H1 (cell line): ENCODE measurements at regions not wholly inside any gene's neighbourhood (a gene's known extent, or its start where the extent isn't known, plus 50 kb on each side); places are given as distances from the start of the nearest gene placed in this dataset.

Source experiments
- CTCF ChIA-PET: fragments of 300-600 bp; sonication (Branson Sonifier 250); formaldehyde crosslinking; loops from one replicate; lab custom pipeline; 2021; ENCODE audit not compliant: partially characterized antibody; lab: Charles Lee
- POLR2A ChIA-PET: fragments of 300-600 bp; sonication (Branson Sonifier 250); formaldehyde crosslinking; loops from one replicate; lab custom pipeline; 2021; ENCODE audit warnings: inconsistent platforms; ENCODE audit not compliant: partially characterized antibody; lab: Charles Lee
- DNase-seq, 2 experiments: peaks; one replicate each; pipeline versions ENCODE4 v3.0.0 to v3.0.0-alpha.2; 2010 to 2022; ENCODE audit warnings: low spot score in 2 of 2, low read depth in 1 of 2, mixed read lengths in 1 of 2
- FAIRE-seq: peaks from 2 replicates; lab custom pipeline; 2011; peaks lifted over from hg19 to GRCh38; lab: Jason Lieb, UNC
- H2AFZ ChIP-seq: 2 replicates; pipeline ENCODE4 v1.8.1; 2012; ENCODE audit warnings: low read length, inconsistent platforms
- H2AK5ac ChIP-seq: 2 replicates; pipeline ENCODE4 v1.6.1; 2013; ENCODE audit warnings: low read depth, low read length
- H2BK120ac ChIP-seq: replicated peaks from 2 replicates; pipeline ENCODE3; 2013; ENCODE audit warnings: low read depth, low read length, inconsistent platforms
- H2BK12ac ChIP-seq: 2 replicates; pipeline ENCODE4 v1.6.1; 2013; ENCODE audit warnings: low read depth, low read length
- H2BK15ac ChIP-seq: 2 replicates; pipeline ENCODE4 v1.6.1; 2013; ENCODE audit warnings: low read length
- H2BK20ac ChIP-seq: 2 replicates; pipeline ENCODE4 v1.6.1; 2013; ENCODE audit warnings: low read length
- H2BK5ac ChIP-seq: 2 replicates; pipeline ENCODE4 v1.6.1; 2013; ENCODE audit warnings: low read depth, low read length
- H3K14ac ChIP-seq: 2 replicates; pipeline ENCODE4 v1.6.1; 2013; ENCODE audit warnings: inconsistent platforms; ENCODE audit not compliant: insufficient read length
- H3K18ac ChIP-seq: 2 replicates; pipeline ENCODE4 v1.6.1; 2013; ENCODE audit warnings: low read length; ENCODE audit errors: extremely low read depth
- H3K23ac ChIP-seq: 2 replicates; pipeline ENCODE4 v1.6.1; 2013; ENCODE audit warnings: inconsistent platforms; ENCODE audit not compliant: insufficient read length
- H3K23me2 ChIP-seq: 2 replicates; pipeline ENCODE4 v1.6.1; 2013; ENCODE audit warnings: low read depth, low read length
- H3K27ac ChIP-seq: 2 replicates; pipeline ENCODE4 v1.6.1; 2011; ENCODE audit warnings: low read depth, low read length, inconsistent platforms
- H3K27me3 ChIP-seq, 4 experiments: replicated peaks in 1 of 4; 1 replicate in 1 of 4; 2 replicates in 3 of 4; pipeline versions ENCODE4 v1.6.1 to v1.8.1; 2011 to 2013; ENCODE audit warnings: low read length in 3 of 4, mild to moderate bottlenecking in 3 of 4, inconsistent platforms in 2 of 4, mixed read lengths in 2 of 4, moderate library complexity in 1 of 4; ENCODE audit not compliant: control insufficient read depth in 3 of 4, insufficient read depth in 3 of 4; ENCODE audit errors: extremely low read depth in 1 of 4
- H3K36me3 ChIP-seq, 4 experiments: 2 replicates each; pipeline versions ENCODE4 v1.6.1 to v1.8.1; 2011 to 2013; ENCODE audit warnings: mild to moderate bottlenecking in 4 of 4, low read length in 3 of 4, moderate library complexity in 2 of 4, control low read depth in 1 of 4, inconsistent platforms in 1 of 4; ENCODE audit not compliant: insufficient read depth in 4 of 4, control insufficient read depth in 2 of 4
- H3K4ac ChIP-seq: replicated peaks from 2 replicates; pipeline ENCODE3; 2013; ENCODE audit warnings: low read length, low read depth, mixed read lengths, inconsistent platforms; ENCODE audit not compliant: insufficient read length
- H3K4me1 ChIP-seq, 4 experiments: replicated peaks in 1 of 4; 1 replicate in 1 of 4; 2 replicates in 3 of 4; pipeline versions ENCODE4 v1.6.1 to v1.8.1; 2011 to 2013; ENCODE audit warnings: low read length in 3 of 4, inconsistent platforms in 2 of 4, mixed read lengths in 1 of 4; ENCODE audit not compliant: insufficient read depth in 4 of 4, control insufficient read depth in 3 of 4
- H3K4me2 ChIP-seq, 2 experiments: 2 replicates each; pipeline versions ENCODE4 v1.6.1 to v1.8.1; 2011 to 2013; ENCODE audit warnings: low read depth in 2 of 2, low read length in 2 of 2, control low read depth in 1 of 2, inconsistent platforms in 1 of 2, mild to moderate bottlenecking in 1 of 2; ENCODE audit not compliant: insufficient read depth in 1 of 2
- H3K4me3 ChIP-seq, 4 experiments: fragments of 200-600, 300-600 bp in 1 of 4; sonication (generic), shearing (Covaris generic), sonication (Bioruptor Twin) in 1 of 4; 2 replicates each; pipeline versions ENCODE4 v1.5.1 to v1.8.1; 2011 to 2016; ENCODE audit warnings: low read length in 4 of 4, low read depth in 3 of 4, control low read depth in 2 of 4, inconsistent platforms in 2 of 4, mild to moderate bottlenecking in 2 of 4, mixed read lengths in 1 of 4, moderate library complexity in 1 of 4; ENCODE audit not compliant: insufficient read depth in 2 of 4; ENCODE audit errors: extremely low read depth in 1 of 4
- H3K56ac ChIP-seq: replicated peaks from 2 replicates; pipeline ENCODE3; 2013; ENCODE audit warnings: low read depth, mild to moderate bottlenecking, mixed read lengths, low read length, inconsistent platforms; ENCODE audit not compliant: insufficient read length
- H3K79me1 ChIP-seq: 2 replicates; pipeline ENCODE4 v1.6.1; 2013; ENCODE audit warnings: low read depth, low read length, control low read depth
- H3K79me2 ChIP-seq, 2 experiments: 2 replicates each; pipeline versions ENCODE4 v1.6.1 to v1.8.1; 2012 to 2013; ENCODE audit warnings: low read length in 2 of 2, mild to moderate bottlenecking in 2 of 2, inconsistent platforms in 1 of 2; ENCODE audit not compliant: insufficient read depth in 2 of 2, control insufficient read depth in 1 of 2
- H3K9ac ChIP-seq, 4 experiments: replicated peaks in 1 of 4; 1 replicate in 1 of 4; 2 replicates in 3 of 4; pipeline versions ENCODE4 v1.6.1 to v1.8.1; 2011 to 2013; ENCODE audit warnings: low read depth in 3 of 4, low read length in 3 of 4, control low read depth in 2 of 4, mild to moderate bottlenecking in 2 of 4, moderate library complexity in 2 of 4, inconsistent platforms in 1 of 4; ENCODE audit errors: extremely low read depth in 1 of 4
- H3K9me3 ChIP-seq, 2 experiments: 2 replicates each; pipeline versions ENCODE4 v1.6.1 to v1.8.1; 2012 to 2013; ENCODE audit warnings: mild to moderate bottlenecking in 2 of 2, moderate library complexity in 2 of 2, control low read depth in 1 of 2, inconsistent platforms in 1 of 2, low read depth in 1 of 2, low read length in 1 of 2, mixed read lengths in 1 of 2; ENCODE audit not compliant: insufficient read depth in 2 of 2
- H4K20me1 ChIP-seq, 2 experiments: replicated peaks in 1 of 2; 2 replicates each; pipeline versions ENCODE3 to v1.8.1; 2011 to 2013; ENCODE audit warnings: inconsistent platforms in 2 of 2, low read length in 2 of 2, mild to moderate bottlenecking in 1 of 2; ENCODE audit not compliant: insufficient read depth in 2 of 2, control insufficient read depth in 1 of 2
- H4K5ac ChIP-seq: 2 replicates; pipeline ENCODE4 v1.6.1; 2013; ENCODE audit warnings: low read length, low read depth, mixed read lengths, inconsistent platforms; ENCODE audit not compliant: insufficient read length
- H4K8ac ChIP-seq: 2 replicates; pipeline ENCODE4 v1.8.0; 2013; ENCODE audit warnings: mild to moderate bottlenecking, moderate library complexity, low read length, inconsistent platforms; ENCODE audit not compliant: insufficient read depth; ENCODE audit errors: extremely low read depth
- H4K91ac ChIP-seq: replicated peaks from 2 replicates; pipeline ENCODE3; 2013; ENCODE audit warnings: low read length, mixed read lengths, inconsistent platforms; ENCODE audit not compliant: insufficient read length
- ATF3 ChIP-seq: IDR thresholded peaks from 2 replicates; pipeline ENCODE4 v1.6.1; 2011; ENCODE audit warnings: low read depth, mild to moderate bottlenecking, low read length; ENCODE audit not compliant: insufficient read depth
- BRCA1 ChIP-seq: IDR thresholded peaks from 2 replicates; pipeline ENCODE4 v1.6.1; 2012; ENCODE audit warnings: low read depth, low read length, improper control_type of control experiment
- FOSL1 ChIP-seq: IDR thresholded peaks from 2 replicates; pipeline ENCODE4 v1.6.1; 2011; ENCODE audit warnings: mild to moderate bottlenecking, low read depth, low read length, moderate library complexity; ENCODE audit not compliant: insufficient read depth
- GTF2F1 ChIP-seq: IDR thresholded peaks from 2 replicates; pipeline ENCODE4 v1.6.1; 2012; ENCODE audit warnings: low read depth, low read length, improper control_type of control experiment, borderline replicate concordance
- JUN ChIP-seq: IDR thresholded peaks from 2 replicates; pipeline ENCODE4 v1.6.1; 2011; ENCODE audit warnings: low read depth, mild to moderate bottlenecking, improper control_type of control experiment, low read length
- POLR2A ChIP-seq, 2 experiments: IDR thresholded peaks; 1 replicate in 1 of 2; 2 replicates in 1 of 2; pipeline ENCODE4 v1.6.1; 2011; ENCODE audit warnings: low read depth in 2 of 2, low read length in 2 of 2, mild to moderate bottlenecking in 2 of 2; ENCODE audit errors: control extremely low read depth in 1 of 2
- SAP30 ChIP-seq: fragments of 300-600 bp; sonication (generic); IDR thresholded peaks from 2 replicates; pipeline ENCODE4 v1.7.1; 2012; ENCODE audit warnings: low read length, moderate library complexity, mild to moderate bottlenecking, inconsistent platforms; ENCODE audit not compliant: insufficient read depth, insufficient replicate concordance
- SIRT6 ChIP-seq: IDR thresholded peaks from one replicate; pipeline ENCODE4 v1.7.1; 2012; ENCODE audit warnings: low read length, inconsistent platforms
- SP1 ChIP-seq: IDR thresholded peaks from 2 replicates; pipeline ENCODE4 v1.6.1; 2011; ENCODE audit warnings: low read depth, low read length
- WGBS, 2 experiments: shearing (Covaris generic) in 1 of 2; methylation state at CpG; one replicate each; pipeline versions ENCODE4 v1.1.6 to v1.1.7; 2013 to 2015; ENCODE audit warnings: low lambda C conversion rate in 2 of 2, mixed read lengths in 2 of 2, inconsistent platforms in 1 of 2, low coverage in 1 of 2, missing lambda C conversion rate in 1 of 2; ENCODE audit not compliant: insufficient replicate concordance in 2 of 2, insufficient coverage in 1 of 2, insufficient read length in 1 of 2; ENCODE audit errors: extremely low coverage in 1 of 2, missing lambda C conversion rate in 1 of 2; 5-methylcytosine and 5-hydroxymethylcytosine counted together

GRCh38 chrX:7264399-7264798, 116.4 kb upstream of the PUDP start:
- CTCF ChIA-PET, result no interaction called here
- TF ChIP-seq POLR2A (IDR thresholded peaks at IDR 0.05; ENCODE audit: control extremely low read depth in 1 of 2, low read depth in 2 of 2, low read length in 2 of 2) (no peak), ATF3 (no peak), FOSL1 (no peak), SP1 (no peak), SAP30 (no peak), BRCA1 (no peak), GTF2F1 (no peak), SIRT6 (no peak), JUN (no peak)

More at GRCh38 chrX:7264399-7264798, 116.4 kb upstream of the PUDP start:
- Histone ChIP-seq H2AFZ (no peak overlapping the region), H2BK12ac (no peak overlapping the region), H3K79me1 (no peaks in the 10 kb centered on the region), H2BK20ac (no peak overlapping the region), H3K4me2 (no peak overlapping the region), H3K36me3 (no peaks in the 10 kb centered on the region), H3K27ac (no peak overlapping the region), H3K4ac (no peak overlapping the region), H4K91ac (no peak overlapping the region), H3K9me3 (no peaks in the 10 kb centered on the region), H4K5ac (no peak overlapping the region), H2BK15ac (no peak overlapping the region), H3K23ac (no peak overlapping the region), H3K9ac (no peak overlapping the region), H4K8ac (no peak overlapping the region), H2BK5ac (no peak overlapping the region), H3K79me2 (no peaks in the 10 kb centered on the region), H3K14ac (no peak overlapping the region), H3K23me2 (no peaks in the 10 kb centered on the region), H3K27me3 (no peaks in the 10 kb centered on the region), H3K4me1 (no peaks in the 10 kb centered on the region), H3K56ac (no peak overlapping the region), H2AK5ac (no peak overlapping the region), H4K20me1 (no peaks in the 10 kb centered on the region), H2BK120ac (no peak overlapping the region), H3K18ac (no peak overlapping the region), H3K4me3 (no peak overlapping the region)
- POLR2A ChIA-PET, result no interaction called here
- FAIRE-seq (no peak), DNase-seq (no peak)
- 85% methylated on average over 2 of the region's 2 CpGs; no CpG with 5 or more reads in 1 of the 2 experiments for WGBS, 2 experiments
